Panc1 (cell line): ENCODE measurements at regions not wholly inside any gene's neighbourhood (a gene's known extent, or its start where the extent isn't known, plus 50 kb on each side); places are given as distances from the start of the nearest gene placed in this dataset.

ENCODE experiments used
- ATAC-seq: fragments of 200-7000 bp; cut with Tn5 transposase; 2 replicates; pipeline ENCODE4 v1.9.1; 2020; ENCODE audit warnings: mild to moderate bottlenecking, moderate library complexity
- BruUV-seq: library from RNA; stranded (reverse); fragments of 400-500 nt; replicated peaks from 2 replicates; lab custom pipeline; 2021; lab: Mats Ljungman, UMichigan
- CTCF ChIA-PET: fragments of 300-600 bp; sonication (Branson Sonifier 250); formaldehyde crosslinking; loops from one replicate; lab custom pipeline; 2022; ENCODE audit warnings: antibody characterized with exemption; lab: Charles Lee
- POLR2A ChIA-PET: fragments of 300-600 bp; sonication (Branson Sonifier 250); formaldehyde crosslinking; loops from one replicate; lab custom pipeline; 2022; ENCODE audit warnings: antibody characterized with exemption; lab: Charles Lee
- DNase-seq: peaks from one replicate; pipeline ENCODE4 v3.0.0-alpha.2; 2010; ENCODE audit warnings: low read depth, low spot score
- H3K27ac ChIP-seq: 2 replicates; pipeline ENCODE4 v1.5.1; 2011; ENCODE audit warnings: mild to moderate bottlenecking, low read length, inconsistent platforms
- H3K27me3 ChIP-seq: fragments of 200-500 bp; sonication (Bioruptor generic); 2 replicates; pipeline ENCODE4 v1.6.0; 2014; ENCODE audit warnings: low read length, inconsistent platforms; ENCODE audit not compliant: control insufficient read depth, insufficient read depth
- H3K36me3 ChIP-seq: fragments of 200-500 bp; sonication (Bioruptor generic); 2 replicates; pipeline ENCODE4 v1.5.1; 2014; ENCODE audit warnings: inconsistent platforms, mild to moderate bottlenecking, low read length, moderate library complexity; ENCODE audit not compliant: control insufficient read depth, insufficient read depth
- H3K4me1 ChIP-seq: 2 replicates; pipeline ENCODE4 v1.5.1; 2011; ENCODE audit warnings: inconsistent platforms, mild to moderate bottlenecking, low read length, moderate library complexity; ENCODE audit not compliant: control insufficient read depth, insufficient read depth
- H3K4me3 ChIP-seq, 2 experiments: 2 replicates each; pipeline ENCODE4 v1.5.1; 2011 to 2012; ENCODE audit warnings: low read depth in 2 of 2, low read length in 2 of 2, mild to moderate bottlenecking in 2 of 2, inconsistent platforms in 1 of 2, moderate library complexity in 1 of 2
- H3K9me3 ChIP-seq: fragments of 200-500 bp; sonication (Bioruptor generic); 2 replicates; pipeline ENCODE4 v1.5.1; 2014; ENCODE audit warnings: low read depth, mild to moderate bottlenecking, inconsistent platforms, low read length, moderate library complexity; ENCODE audit not compliant: control insufficient read depth, insufficient read depth
- POLR2AphosphoS5 ChIP-seq: IDR thresholded peaks from 2 replicates; pipeline ENCODE4 v1.6.1; 2012; ENCODE audit warnings: mild to moderate bottlenecking, low read depth, low read length, moderate library complexity
- REST ChIP-seq, 2 experiments: IDR thresholded peaks; 2 replicates each; pipeline ENCODE4 v1.6.1; 2011 to 2012; ENCODE audit warnings: low read depth in 2 of 2, control low read depth in 1 of 2, low read length in 1 of 2, mild to moderate bottlenecking in 1 of 2, moderate library complexity in 1 of 2; ENCODE audit not compliant: insufficient read depth in 1 of 2
- SIN3A ChIP-seq: IDR thresholded peaks from 2 replicates; pipeline ENCODE4 v1.6.1; 2012; ENCODE audit warnings: low read depth, mild to moderate bottlenecking, low read length, moderate library complexity, borderline replicate concordance; ENCODE audit not compliant: insufficient read depth
- TCF7L2 ChIP-seq: IDR thresholded peaks from 2 replicates; pipeline ENCODE4 v1.6.1; 2011; ENCODE audit warnings: mild to moderate bottlenecking, low read depth, low read length, inconsistent platforms
- in situ Hi-C: cut with HindIII; loops from 2 replicates; pipeline ENCODE4 v1.10.0; 2016; ENCODE audit warnings: low sequenced_read_pairs, low pct_unique_long_range_greater_than_20kb
- intact Hi-C: fragments of 100-400 bp; cut with micrococcal nuclease; formaldehyde crosslinking; loops from one replicate; pipeline ENCODE4 v1.10.0; 2022; ENCODE audit not compliant: unreplicated experiment
- TF ChIP-seq, protein P1 (sequence below): fragments of 450-650 bp; IDR thresholded peaks from 2 replicates; pipeline ENCODE4 v1.5.1; 2017; ENCODE audit warnings: mild to moderate bottlenecking

DNA sequence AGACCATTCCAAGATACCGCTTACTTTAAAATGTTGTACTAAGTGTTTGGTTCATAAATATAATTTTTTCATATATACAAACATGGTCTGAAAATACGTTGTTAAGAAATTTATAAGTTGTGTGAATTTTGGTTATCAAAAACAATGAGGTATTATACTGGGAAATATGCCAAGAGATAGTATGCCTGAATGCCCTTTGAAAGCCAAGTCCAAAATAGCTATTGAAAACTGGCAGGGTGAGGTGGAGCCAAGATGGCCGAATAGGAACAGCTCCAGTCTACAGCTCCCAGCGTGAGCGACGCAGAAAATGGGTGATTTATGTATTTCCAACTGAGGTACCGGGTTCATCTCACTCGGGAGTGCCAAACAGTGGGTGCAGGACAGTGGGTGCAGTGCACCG is 533.5 kb downstream of the ZNF608 start:
- no peak overlapping the region for H3K27ac ChIP-seq
- H3K27me3 ChIP-seq = no peaks in the 10 kb centered on the region
- no peaks in the 10 kb centered on the region for H3K4me1 ChIP-seq
- POLR2A ChIA-PET = no interaction called here
- in situ Hi-C loops = no loop called here
- DNase-seq = no peak
- ATAC-seq = no peak
- BruUV-seq = no TSS peak
- H3K36me3 ChIP-seq = no peaks in the 10 kb centered on the region
- intact Hi-C loops = no loop called here
- CTCF ChIA-PET = no interaction called here
- no peak for TF ChIP-seq SIN3A
- no peak for TF ChIP-seq POLR2AphosphoS5
- TF ChIP-seq REST (IDR thresholded peaks at IDR 0.05; ENCODE audit: insufficient read depth in 1 of 2, low read depth in 2 of 2, low read length in 1 of 2) = no peak
- no peak for TF ChIP-seq TCF7L2
- TF ChIP-seq, protein P1, sequence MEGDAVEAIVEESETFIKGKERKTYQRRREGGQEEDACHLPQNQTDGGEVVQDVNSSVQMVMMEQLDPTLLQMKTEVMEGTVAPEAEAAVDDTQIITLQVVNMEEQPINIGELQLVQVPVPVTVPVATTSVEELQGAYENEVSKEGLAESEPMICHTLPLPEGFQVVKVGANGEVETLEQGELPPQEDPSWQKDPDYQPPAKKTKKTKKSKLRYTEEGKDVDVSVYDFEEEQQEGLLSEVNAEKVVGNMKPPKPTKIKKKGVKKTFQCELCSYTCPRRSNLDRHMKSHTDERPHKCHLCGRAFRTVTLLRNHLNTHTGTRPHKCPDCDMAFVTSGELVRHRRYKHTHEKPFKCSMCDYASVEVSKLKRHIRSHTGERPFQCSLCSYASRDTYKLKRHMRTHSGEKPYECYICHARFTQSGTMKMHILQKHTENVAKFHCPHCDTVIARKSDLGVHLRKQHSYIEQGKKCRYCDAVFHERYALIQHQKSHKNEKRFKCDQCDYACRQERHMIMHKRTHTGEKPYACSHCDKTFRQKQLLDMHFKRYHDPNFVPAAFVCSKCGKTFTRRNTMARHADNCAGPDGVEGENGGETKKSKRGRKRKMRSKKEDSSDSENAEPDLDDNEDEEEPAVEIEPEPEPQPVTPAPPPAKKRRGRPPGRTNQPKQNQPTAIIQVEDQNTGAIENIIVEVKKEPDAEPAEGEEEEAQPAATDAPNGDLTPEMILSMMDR = no peak
- no peak overlapping the region for H3K4me3 ChIP-seq
- peaks cover 5% of the 10 kb centered on the region; the same call in 1 of the 2 replicates for H3K9me3 ChIP-seq

- no peak overlapping the region for H3K27ac ChIP-seq
- H3K27me3 ChIP-seq = no peaks in the 10 kb centered on the region
- DNase-seq (no peak), ATAC-seq (no peak)
- H3K36me3 ChIP-seq = no peaks in the 10 kb centered on the region
- H3K9me3 ChIP-seq = peaks cover 5% of the 10 kb centered on the region; the same call in 1 of the 2 replicates
- TF ChIP-seq, protein P1 = no peak
- TF ChIP-seq TCF7L2 = no peak
- TF ChIP-seq REST (IDR thresholded peaks at IDR 0.05; ENCODE audit: insufficient read depth in 1 of 2, low read depth in 2 of 2, low read length in 1 of 2) = no peak
- no peak for TF ChIP-seq POLR2AphosphoS5
- no peak for TF ChIP-seq SIN3A
- ChIA-PET CTCF (no interaction called here), POLR2A (no interaction called here)
- no TSS peak for BruUV-seq
- no peaks in the 10 kb centered on the region for H3K4me1 ChIP-seq
- in situ Hi-C loops (no loop called here), intact Hi-C loops (no loop called here)
- H3K4me3 ChIP-seq = no peak overlapping the region
These were observed 536.1 kb downstream of the ZNF608 start for GRCh38 chr5:124210111-124210910.
